Brain pericyte (primary cell): ENCODE measurements at regions not wholly inside any gene's neighbourhood (a gene's known extent, or its start where the extent isn't known, plus 50 kb on each side); places are given as distances from the start of the nearest gene placed in this dataset.
"Not testable (repeated sequence)": the region's sequence is repeated elsewhere in the genome, so short reads cannot be mapped to it uniquely, and the experiment has no call there.

Experiments used
- DNase-seq: peaks from one replicate; pipeline ENCODE4 v3.0.0-alpha.2; 2012; ENCODE audit warnings: low read depth, low spot score

GRCh38 chr10:84925495-84925894 is 597.1 kb downstream of the CCSER2 start:
- DNase-seq: no peak

- no peak for DNase-seq
Measured at GRCh38 chr10:84933402-84933801, 605.0 kb downstream of the CCSER2 start.

GRCh38 chr10:84935772-84936171 is 607.4 kb downstream of the CCSER2 start:
- DNase-seq: no peak

- DNase-seq: no peak
Measured at GRCh38 chr10:84938117-84938905, 609.9 kb downstream of the CCSER2 start.

- DNase-seq: no peak
Measured at GRCh38 chr10:84943541-84943940, 615.2 kb downstream of the CCSER2 start.

- no peak for DNase-seq
Measured at GRCh38 chr10:84944187-84944586, 615.8 kb downstream of the CCSER2 start.

GRCh38 chr10:84945791-84946190 is 617.4 kb downstream of the CCSER2 start:
- no peak for DNase-seq

- DNase-seq: no peak
Measured at GRCh38 chr10:84946904-84947303, 618.5 kb downstream of the CCSER2 start.

GRCh38 chr10:84948644-84949043 is 620.3 kb downstream of the CCSER2 start:
- DNase-seq: no peak

- no peak for DNase-seq
Measured at GRCh38 chr10:84951616-84952015, 623.2 kb downstream of the CCSER2 start.

- no peak for DNase-seq
Measured at GRCh38 chr10:84957427-84957826, 629.0 kb downstream of the CCSER2 start.

- DNase-seq: no peak
Measured at GRCh38 chr10:84965468-84965867, 637.1 kb downstream of the CCSER2 start.

- no peak for DNase-seq
Measured at GRCh38 chr10:84966708-84967441, 638.5 kb downstream of the CCSER2 start.

- not testable (repeated sequence) for DNase-seq
Measured at GRCh38 chr10:84969297-84969696, 640.9 kb downstream of the CCSER2 start.

- no peak for DNase-seq
Measured at GRCh38 chr10:84987039-84987438, 658.6 kb downstream of the CCSER2 start.

GRCh38 chr10:84988011-84988410 is 659.6 kb downstream of the CCSER2 start:
- DNase-seq: no peak

- DNase-seq: no peak
Measured at GRCh38 chr10:84990713-84991112, 662.3 kb downstream of the CCSER2 start.

- DNase-seq: no peak
Measured at GRCh38 chr10:84991301-84991700, 662.9 kb downstream of the CCSER2 start.

- DNase-seq: no peak
Measured at GRCh38 chr10:84993251-84994035, 665.1 kb downstream of the CCSER2 start.

GRCh38 chr10:84994722-84995121 is 666.3 kb downstream of the CCSER2 start:
- DNase-seq: no peak

GRCh38 chr10:84996580-84996979 is 668.2 kb downstream of the CCSER2 start:
- no peak for DNase-seq

- DNase-seq: no peak
Measured at GRCh38 chr10:84997870-84998269, 669.5 kb downstream of the CCSER2 start.
